Testis (tissue), 2 donors: ENCODE measurements at regions not wholly inside any gene's neighbourhood (a gene's known extent, or its start where the extent isn't known, plus 50 kb on each side); places are given as distances from the start of the nearest gene placed in this dataset.

Experiments used
- CTCF ChIP-seq, 3 experiments: fragments of 450-650 bp in 2 of 3; fragments of 200-600 bp in 1 of 3; sonication (generic) in 1 of 3; IDR thresholded peaks; one replicate each; pipeline ENCODE4 v1.5.1; 2016 to 2019; ENCODE audit warnings: antibody characterized with exemption in 3 of 3, mild to moderate bottlenecking in 2 of 3, moderate library complexity in 1 of 3
- POLR2A ChIP-seq: fragments of 450-650 bp; IDR thresholded peaks from one replicate; pipeline ENCODE4 v1.6.1; 2017; ENCODE audit warnings: antibody characterized with exemption, mild to moderate bottlenecking, moderate library complexity

- no peak for TF ChIP-seq POLR2A
- no peak for TF ChIP-seq CTCF (IDR thresholded peaks at IDR 0.05)
Observed at GRCh38 chr16:65790768-65791167, 575.7 kb upstream of the CDH5 start.
